ENCODE measurements at regions not wholly inside any gene's neighbourhood (a gene's known extent, or its start where the extent isn't known, plus 50 kb on each side); places are given as distances from the start of the nearest gene placed in this dataset.
"Not testable (repeated sequence)": the region's sequence is repeated elsewhere in the genome, so short reads cannot be mapped to it uniquely, and the experiment has no call there.

DNA sequence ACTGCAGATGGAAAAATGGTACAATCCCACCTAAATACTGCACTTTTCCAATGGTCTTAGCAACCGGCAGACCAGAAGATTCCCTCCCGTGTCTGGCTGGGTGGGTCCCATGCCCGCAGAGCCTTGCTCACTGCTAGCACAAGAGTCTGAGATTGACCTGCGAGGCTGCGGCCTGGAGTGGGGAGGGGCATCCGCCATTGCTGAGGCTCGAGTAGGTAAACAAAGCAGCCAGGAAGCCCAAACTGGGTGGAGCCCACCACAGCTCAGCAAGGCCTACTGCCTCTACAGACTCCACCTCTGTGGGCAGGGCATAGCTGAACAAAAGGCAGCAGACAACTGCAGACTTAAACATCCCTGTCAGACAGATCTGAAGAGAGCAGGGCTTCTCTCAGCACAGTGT lies 221.6 kb upstream of the CTNND2 start:
- DNase-seq (ENCODE audit: low spot score): no peak

GRCh38 chr5:12119657-12120056 lies 215.4 kb upstream of the CTNND2 start:
- DNase-seq (ENCODE audit: low spot score): no peak

DNA sequence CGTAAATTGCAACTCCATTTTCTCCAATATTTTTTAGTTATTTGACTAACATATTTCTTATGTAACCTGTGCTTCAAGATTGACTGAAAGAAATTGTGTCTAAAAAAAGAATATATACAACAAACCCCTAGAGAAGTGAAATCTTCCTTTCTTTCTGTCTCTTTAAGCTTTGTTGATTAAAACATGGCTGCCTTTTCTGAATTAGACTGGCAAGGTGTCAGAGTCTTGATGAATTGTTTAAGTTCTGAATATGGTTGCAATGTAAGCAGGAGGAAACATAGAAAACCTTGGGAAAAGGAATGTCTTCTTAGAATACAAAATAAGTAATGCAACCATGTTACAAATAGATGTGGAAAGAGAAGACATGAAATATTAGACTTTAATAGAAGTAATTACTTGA lies 209.8 kb upstream of the CTNND2 start:
- DNase-seq (ENCODE audit: low spot score): no peak

GRCh38 chr5:12113062-12113461 lies 208.8 kb upstream of the CTNND2 start:
- no peak for DNase-seq (ENCODE audit: low spot score)

DNA sequence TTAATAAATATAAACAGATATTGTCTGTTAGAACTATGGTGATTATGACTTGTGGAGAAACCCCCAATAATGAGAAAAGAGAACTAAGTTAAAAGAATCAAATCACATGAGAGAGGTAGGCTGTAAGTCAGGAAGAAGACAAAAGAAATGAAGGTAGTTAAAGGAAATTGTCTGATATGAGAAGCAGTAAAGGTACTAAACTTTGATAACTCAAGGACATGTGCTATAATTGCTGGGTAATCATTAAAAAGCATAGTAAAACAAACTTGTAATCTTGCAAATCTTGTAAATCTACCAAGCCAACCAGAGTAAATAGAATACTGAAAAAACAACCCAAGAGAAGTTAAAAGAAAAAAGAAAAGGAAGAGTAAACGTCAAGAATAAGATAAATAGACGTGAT lies 207.0 kb upstream of the CTNND2 start:
- DNase-seq (ENCODE audit: low spot score): no peak

GRCh38 chr5:12110629-12111028 lies 206.4 kb upstream of the CTNND2 start:
- DNase-seq (ENCODE audit: low spot score): no peak

DNA sequence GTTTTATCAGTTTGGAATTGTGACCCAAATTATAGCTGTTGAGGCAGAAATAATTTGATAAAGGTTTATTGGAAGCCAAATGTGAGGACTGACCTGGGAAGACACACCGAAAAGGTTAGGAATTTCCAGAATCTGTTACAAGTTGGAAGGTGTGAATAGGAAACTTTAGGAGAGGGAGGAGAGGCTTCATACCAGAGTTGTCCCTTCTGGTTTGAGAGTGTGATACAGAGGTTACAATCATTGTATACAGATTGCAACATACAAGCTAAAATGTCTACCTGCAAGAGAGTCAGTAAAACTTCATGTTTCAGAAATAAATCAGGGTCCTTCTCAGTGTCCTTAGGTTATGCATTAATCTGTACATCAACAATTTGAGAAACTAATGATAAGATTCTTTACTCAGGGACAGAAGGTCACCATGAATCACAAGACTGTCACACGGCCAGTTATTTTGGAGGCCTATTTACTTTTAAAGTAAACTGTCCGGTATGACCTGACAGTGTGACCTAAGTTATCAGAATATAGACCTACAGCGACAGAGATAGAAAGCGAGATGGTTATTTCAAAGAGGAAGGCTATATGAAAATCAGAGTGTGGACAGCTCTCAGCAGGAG lies 204.9 kb upstream of the CTNND2 start:
- no peak for DNase-seq (ENCODE audit: low spot score)

DNA sequence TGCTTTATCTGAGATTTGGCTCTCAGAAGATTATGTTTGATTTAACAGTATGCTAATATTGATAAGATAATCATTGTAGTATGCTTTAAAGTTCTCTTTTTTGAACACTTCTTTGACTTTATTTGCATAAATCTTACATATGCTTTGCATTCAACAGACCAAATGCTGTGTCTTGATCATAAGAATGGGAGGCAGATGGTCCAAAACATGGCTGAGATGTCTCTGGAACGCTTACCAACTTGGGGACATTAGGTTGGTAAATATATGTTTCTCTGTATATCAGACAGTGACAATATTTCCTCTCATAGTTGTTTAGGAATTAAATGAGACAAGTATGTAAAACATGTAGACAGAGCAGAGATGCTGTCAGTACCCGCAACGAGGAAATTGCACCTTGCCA lies 197.9 kb upstream of the CTNND2 start:
- DNase-seq (ENCODE audit: low spot score): no peak

DNA sequence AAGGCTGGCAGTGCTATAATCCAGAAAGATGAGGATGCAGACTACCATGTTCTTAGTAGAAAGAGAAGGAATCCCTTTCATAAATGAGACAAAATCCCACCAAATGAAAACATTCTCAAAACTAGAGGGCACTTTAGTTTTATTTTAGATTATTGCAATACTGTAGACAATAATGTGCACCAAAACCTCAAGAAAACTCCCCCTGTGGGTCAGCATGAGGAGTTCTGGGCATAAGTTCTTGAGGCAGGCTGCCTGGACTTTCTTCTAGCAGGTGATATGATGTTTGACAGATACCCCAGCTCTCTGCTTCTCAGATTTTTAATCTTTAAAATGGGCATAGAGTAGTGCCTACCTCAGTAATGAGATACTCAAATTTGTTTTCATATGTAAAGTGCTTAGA lies 196.3 kb upstream of the CTNND2 start:
- no peak for DNase-seq (ENCODE audit: low spot score)

DNA sequence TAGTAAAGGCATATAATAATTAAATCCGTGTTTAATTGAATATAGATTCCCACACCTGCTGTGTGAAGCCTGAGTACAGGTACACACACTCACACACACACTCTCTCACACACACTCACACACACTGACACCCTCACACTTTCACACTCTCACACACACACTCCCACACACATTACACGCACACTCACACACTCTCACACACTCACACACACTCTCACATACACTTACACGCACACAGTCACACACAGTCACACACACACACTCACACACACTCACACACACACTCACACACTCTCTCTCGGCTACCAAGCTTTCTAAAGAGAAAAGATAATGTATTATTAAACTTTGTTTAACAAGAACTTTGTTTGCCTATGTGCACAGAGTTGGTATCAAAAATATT lies 195.1 kb upstream of the CTNND2 start:
- no peak for DNase-seq (ENCODE audit: low spot score)

GRCh38 chr5:12095808-12096281 lies 191.6 kb upstream of the CTNND2 start:
- no peak for DNase-seq (ENCODE audit: low spot score)

GRCh38 chr5:12093586-12093985 lies 189.3 kb upstream of the CTNND2 start:
- no peak for DNase-seq (ENCODE audit: low spot score)

- DNase-seq (ENCODE audit: low spot score): no peak
Observed at GRCh38 chr5:12080761-12081160, 176.5 kb upstream of the CTNND2 start.

DNA sequence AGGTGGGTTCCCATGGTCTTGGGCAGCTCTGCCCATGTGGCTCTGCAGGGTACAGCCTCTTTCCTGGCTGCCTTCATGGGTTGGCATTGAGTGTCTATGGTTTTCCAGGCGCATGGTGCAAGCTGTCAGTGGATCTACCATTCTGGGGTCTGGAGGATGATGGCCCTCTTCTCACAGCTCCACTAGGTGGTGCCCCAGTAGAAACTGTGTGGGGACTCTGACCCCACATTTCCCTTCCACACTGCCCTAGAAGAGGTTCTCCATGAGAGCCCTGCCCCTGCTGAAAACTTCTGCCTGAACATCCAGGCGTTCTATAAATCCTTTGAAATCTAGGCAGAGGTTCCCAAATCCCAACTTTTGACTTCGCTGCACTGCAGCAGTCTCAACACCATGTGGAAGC lies 174.0 kb upstream of the CTNND2 start:
- DNase-seq (ENCODE audit: low spot score): not testable (repeated sequence)

- DNase-seq (ENCODE audit: low spot score): no peak
Observed at GRCh38 chr5:12073426-12073825, 169.2 kb upstream of the CTNND2 start.

- DNase-seq (ENCODE audit: low spot score): no peak
Observed at GRCh38 chr5:12072441-12072840, 168.2 kb upstream of the CTNND2 start.

DNA sequence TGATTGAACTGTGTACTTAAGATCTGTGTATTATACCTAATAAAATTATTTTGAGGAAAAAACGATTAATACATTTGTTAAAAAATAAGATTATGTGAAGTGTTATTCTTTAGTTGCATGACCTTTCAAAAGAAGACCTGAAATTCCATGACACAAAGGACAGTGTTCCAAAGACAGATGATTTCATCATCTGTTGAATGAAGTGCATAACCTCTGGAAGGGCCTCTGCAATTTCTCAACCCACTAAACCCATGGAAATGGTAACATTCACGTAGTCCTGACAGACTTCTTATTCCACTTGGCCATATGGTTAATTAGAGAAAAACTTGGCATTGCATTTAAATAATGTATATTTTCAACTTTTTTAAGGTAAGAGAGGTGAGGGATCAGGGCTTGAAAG lies 167.2 kb upstream of the CTNND2 start:
- DNase-seq (ENCODE audit: low spot score): no peak

DNA sequence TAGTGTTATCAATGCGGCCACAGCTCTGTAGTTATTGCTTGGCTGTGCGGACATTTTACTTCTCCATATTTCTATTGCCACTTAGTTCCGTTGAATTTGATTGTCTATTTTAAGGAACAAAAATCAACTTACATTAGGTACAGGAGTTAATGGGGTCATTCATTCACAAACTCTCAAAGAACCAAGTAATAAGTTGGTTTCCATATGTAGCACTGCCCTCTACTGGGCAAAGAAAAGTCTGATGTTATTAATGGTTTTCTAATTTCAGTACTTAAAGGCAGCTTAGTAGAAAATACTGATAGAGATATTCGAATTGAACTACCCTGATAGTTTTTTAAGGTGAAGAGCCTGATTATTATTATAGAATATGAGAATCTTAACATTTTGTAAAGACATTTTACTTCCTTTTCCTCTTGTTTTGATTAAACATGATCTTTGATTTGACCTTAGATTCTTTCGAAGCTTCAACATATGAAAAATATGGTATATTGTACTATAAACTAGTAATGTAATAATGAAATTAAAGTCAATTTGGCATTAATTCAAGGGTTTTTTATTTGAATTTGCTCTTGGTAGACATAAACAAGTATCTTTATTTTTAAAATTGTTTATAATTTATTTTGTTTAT lies 119.5 kb upstream of the CTNND2 start:
- peak; percentile 40 for DNase-seq (ENCODE audit: low spot score)

DNA sequence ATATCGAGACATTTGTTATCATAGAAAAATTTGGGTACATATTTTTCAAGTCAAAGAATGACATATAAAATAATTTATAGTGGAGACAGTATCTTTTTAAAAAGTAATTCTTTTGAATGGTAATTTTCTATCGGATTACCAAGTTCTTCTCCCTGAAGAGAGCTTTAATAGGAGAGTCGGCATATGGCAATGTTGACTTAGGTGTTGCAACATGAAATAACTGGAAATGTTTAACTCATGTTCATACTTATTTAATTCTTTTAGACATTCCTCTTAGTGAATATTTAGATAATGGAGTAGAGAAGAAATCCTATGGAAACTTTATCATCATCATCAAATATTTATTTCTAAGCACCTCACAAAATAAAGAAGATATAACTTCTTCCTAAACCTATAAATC lies 118.2 kb upstream of the CTNND2 start:
- DNase-seq (ENCODE audit: low spot score): no peak

DNA sequence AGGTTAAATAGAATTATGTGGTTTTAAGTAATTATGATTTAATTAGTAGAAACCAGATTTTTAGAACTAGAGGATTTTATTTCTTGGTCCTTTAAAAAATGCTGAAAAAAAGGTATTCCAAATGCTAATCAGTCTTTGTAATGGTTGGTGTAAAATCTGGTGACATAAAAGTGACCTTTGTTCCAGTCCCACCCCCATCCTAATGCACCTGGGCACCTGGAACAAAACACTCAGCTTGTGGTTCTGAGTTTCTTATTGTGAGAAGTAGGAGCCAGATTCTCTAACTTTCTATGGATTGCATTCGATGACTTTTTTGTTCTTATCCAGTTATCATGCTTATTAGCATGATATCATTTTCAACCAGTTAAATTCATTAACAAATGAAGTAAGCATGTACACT lies 115.1 kb upstream of the CTNND2 start:
- DNase-seq (ENCODE audit: low spot score): no peak

DNA sequence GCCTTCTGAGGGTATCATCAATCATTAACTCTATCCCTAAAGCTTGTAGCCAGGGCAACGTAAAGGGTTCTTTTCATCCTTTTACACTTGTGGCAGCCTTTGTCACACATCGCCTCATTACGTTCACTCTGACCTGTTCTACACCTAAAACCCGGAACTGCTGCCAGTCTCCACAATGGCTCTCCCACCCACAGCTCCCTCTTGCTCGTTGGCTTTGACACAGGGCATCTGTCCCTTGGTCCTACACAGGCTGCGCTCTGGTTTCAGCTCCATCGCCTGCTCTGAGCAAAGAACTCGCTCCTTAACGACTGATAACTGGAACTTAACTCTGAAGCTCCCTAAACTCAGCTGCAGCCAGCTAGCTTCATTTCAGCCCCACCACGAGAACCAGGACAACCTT lies 112.8 kb upstream of the CTNND2 start:
- DNase-seq (ENCODE audit: low spot score): no peak

GRCh38 chr5:12016159-12016746 lies 112.0 kb upstream of the CTNND2 start:
- DNase-seq (ENCODE audit: low spot score): no peak

GRCh38 chr5:12013351-12013750 lies 109.1 kb upstream of the CTNND2 start:
- DNase-seq (ENCODE audit: low spot score): no peak

- DNase-seq (ENCODE audit: low spot score): no peak
Observed at GRCh38 chr5:12003680-12004079, 99.4 kb upstream of the CTNND2 start.
